PC-9 (cell line): ENCODE measurements at regions not wholly inside any gene's neighbourhood (a gene's known extent, or its start where the extent isn't known, plus 50 kb on each side); places are given as distances from the start of the nearest gene placed in this dataset.

Experiments
- BruUV-seq: library from RNA; stranded (reverse); fragments of 400-500 nt; replicated peaks from 2 replicates; lab custom pipeline; 2021; lab: Mats Ljungman, UMichigan
- CTCF ChIA-PET: fragments of 300-600 bp; sonication (Branson Sonifier 250); formaldehyde crosslinking; loops from one replicate; lab custom pipeline; 2022; ENCODE audit warnings: antibody characterized with exemption; lab: Charles Lee
- POLR2A ChIA-PET: fragments of 300-600 bp; sonication (Branson Sonifier 250); formaldehyde crosslinking; loops from one replicate; lab custom pipeline; 2022; ENCODE audit warnings: antibody characterized with exemption; ENCODE audit not compliant: unreplicated experiment; lab: Charles Lee
- DNase-seq, 2 experiments: peaks; one replicate each; pipeline versions ENCODE4 v3.0.0 to v3.0.0-alpha.2; 2015 to 2022; ENCODE audit warnings: mixed read lengths in 1 of 2
- H2AFZ ChIP-seq: fragments of 200-600 bp; sonication (generic); 2 replicates; pipeline ENCODE4 v1.8.1; 2017; ENCODE audit warnings: antibody characterized with exemption
- H3F3A ChIP-seq: fragments of 200-600 bp; sonication (generic); 2 replicates; pipeline ENCODE4 v1.8.1; 2017; ENCODE audit warnings: antibody characterized with exemption, mild to moderate bottlenecking, low read depth; ENCODE audit not compliant: insufficient read depth
- H3K27ac ChIP-seq: fragments of 200-600 bp; sonication (generic); 2 replicates; pipeline ENCODE4 v1.6.1; 2016; ENCODE audit warnings: mixed run types
- H3K27me3 ChIP-seq: fragments of 200-600 bp; sonication (generic); 2 replicates; pipeline ENCODE4 v1.6.1; 2016; ENCODE audit warnings: low read depth, mixed run types; ENCODE audit not compliant: insufficient read depth
- H3K36me3 ChIP-seq: fragments of 200-600 bp; sonication (generic); 2 replicates; pipeline ENCODE4 v1.6.1; 2016; ENCODE audit warnings: low read depth, mixed run types
- H3K4me1 ChIP-seq: fragments of 200-600 bp; sonication (generic); replicated peaks from 2 replicates; pipeline ENCODE4 v1.6.1; 2016; ENCODE audit warnings: mixed run types; ENCODE audit not compliant: insufficient read depth
- H3K4me2 ChIP-seq: fragments of 200-600 bp; sonication (generic); 2 replicates; pipeline ENCODE4 v1.6.1; 2017; ENCODE audit warnings: mixed run types
- H3K4me3 ChIP-seq: fragments of 200-600 bp; sonication (generic); 2 replicates; pipeline ENCODE4 v1.6.1; 2016; ENCODE audit warnings: mixed run types
- H3K79me2 ChIP-seq: fragments of 200-600 bp; sonication (generic); 2 replicates; pipeline ENCODE4 v1.6.1; 2017; ENCODE audit warnings: low read depth, mixed run types
- H3K9me2 ChIP-seq: fragments of 200-600 bp; sonication (generic); 2 replicates; pipeline ENCODE4 v1.8.1; 2017; ENCODE audit warnings: mild to moderate bottlenecking; ENCODE audit not compliant: insufficient read depth
- H3K9me3 ChIP-seq: fragments of 200-600 bp; sonication (generic); 2 replicates; pipeline ENCODE4 v1.8.1; 2016; ENCODE audit warnings: low read depth; ENCODE audit not compliant: insufficient read depth
- H4K20me1 ChIP-seq: fragments of 200-600 bp; sonication (generic); 2 replicates; pipeline ENCODE4 v1.8.1; 2017; ENCODE audit not compliant: insufficient read depth
- EZH2 ChIP-seq: fragments of 200-600 bp; sonication (generic); IDR thresholded peaks from 2 replicates; pipeline ENCODE4 v1.8.0; 2017; ENCODE audit warnings: antibody characterized with exemption, low read depth
- intact Hi-C: fragments of 100-400 bp; cut with micrococcal nuclease; formaldehyde crosslinking; loops from one replicate; pipeline ENCODE4 v1.10.0; 2022; ENCODE audit not compliant: unreplicated experiment
- TF ChIP-seq, protein P1 (sequence below): fragments of 200-600 bp; sonication (generic); conservative IDR thresholded peaks from 2 replicates; pipeline ENCODE4 v1.6.1; 2017; ENCODE audit warnings: mixed run types, antibody characterized with exemption, mild to moderate bottlenecking, moderate library complexity

DNA sequence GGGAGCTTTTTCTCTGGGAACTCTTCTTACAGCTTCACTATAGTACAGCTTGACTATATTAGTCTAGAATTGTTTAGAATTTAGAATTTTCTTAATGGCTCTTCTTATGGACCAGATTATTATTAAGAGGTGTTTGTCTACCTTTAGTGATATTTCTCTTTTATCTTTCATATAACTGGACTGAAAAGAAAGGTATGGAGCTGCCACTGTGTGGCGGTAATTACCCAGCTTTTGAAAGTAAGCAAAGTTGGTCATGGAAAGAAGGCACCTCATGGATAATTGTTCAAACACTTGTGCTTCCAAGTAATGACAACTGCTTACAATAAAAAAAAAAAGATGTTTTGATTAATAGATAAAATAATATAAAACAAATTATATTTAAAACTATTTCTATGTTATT, 1112.5 kb downstream of the TECRL start:
- CTCF ChIA-PET, result no interaction called here
- DNase-seq, result no peak
- Histone ChIP-seq H3K27me3 (no peaks in the 10 kb centered on the region), H4K20me1 (no peaks in the 10 kb centered on the region), H3F3A (no peaks in the 10 kb centered on the region), H3K4me1 (no peaks in the 10 kb centered on the region), H3K9me2 (no peaks in the 10 kb centered on the region), H3K36me3 (no peaks in the 10 kb centered on the region), H3K4me3 (no peak overlapping the region), H3K9me3 (no peaks in the 10 kb centered on the region), H2AFZ (no peak overlapping the region), H3K79me2 (no peaks in the 10 kb centered on the region), H3K4me2 (no peak overlapping the region), H3K27ac (no peak overlapping the region)
- POLR2A ChIA-PET, result no interaction called here
- TF ChIP-seq, protein P1, sequence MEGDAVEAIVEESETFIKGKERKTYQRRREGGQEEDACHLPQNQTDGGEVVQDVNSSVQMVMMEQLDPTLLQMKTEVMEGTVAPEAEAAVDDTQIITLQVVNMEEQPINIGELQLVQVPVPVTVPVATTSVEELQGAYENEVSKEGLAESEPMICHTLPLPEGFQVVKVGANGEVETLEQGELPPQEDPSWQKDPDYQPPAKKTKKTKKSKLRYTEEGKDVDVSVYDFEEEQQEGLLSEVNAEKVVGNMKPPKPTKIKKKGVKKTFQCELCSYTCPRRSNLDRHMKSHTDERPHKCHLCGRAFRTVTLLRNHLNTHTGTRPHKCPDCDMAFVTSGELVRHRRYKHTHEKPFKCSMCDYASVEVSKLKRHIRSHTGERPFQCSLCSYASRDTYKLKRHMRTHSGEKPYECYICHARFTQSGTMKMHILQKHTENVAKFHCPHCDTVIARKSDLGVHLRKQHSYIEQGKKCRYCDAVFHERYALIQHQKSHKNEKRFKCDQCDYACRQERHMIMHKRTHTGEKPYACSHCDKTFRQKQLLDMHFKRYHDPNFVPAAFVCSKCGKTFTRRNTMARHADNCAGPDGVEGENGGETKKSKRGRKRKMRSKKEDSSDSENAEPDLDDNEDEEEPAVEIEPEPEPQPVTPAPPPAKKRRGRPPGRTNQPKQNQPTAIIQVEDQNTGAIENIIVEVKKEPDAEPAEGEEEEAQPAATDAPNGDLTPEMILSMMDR, result no peak
- TF ChIP-seq EZH2, result no peak
- intact Hi-C loops, result no loop called here
- BruUV-seq, result no TSS peak

DNA sequence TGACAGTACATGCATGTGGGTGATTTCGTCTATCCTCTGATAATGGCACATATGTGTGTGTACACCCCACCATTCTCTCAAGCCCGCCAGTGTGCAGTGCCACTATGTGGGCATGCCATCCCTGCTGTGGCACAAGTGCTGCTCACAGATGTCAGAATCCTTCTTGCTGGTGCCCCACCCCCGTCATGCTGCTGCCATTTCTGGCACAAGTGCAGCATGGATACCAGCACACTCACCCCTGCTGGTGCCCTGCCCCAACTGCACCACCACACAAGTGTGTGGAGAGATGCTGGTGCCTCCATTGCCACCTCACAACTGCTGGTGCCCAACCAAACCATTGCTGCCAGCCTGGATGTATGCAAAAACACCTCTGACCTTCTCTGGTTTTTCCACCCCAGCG, 1133.8 kb downstream of the TECRL start:
- Histone ChIP-seq H3K27me3 (no peaks in the 10 kb centered on the region), H3K9me3 (no peaks in the 10 kb centered on the region), H3K4me2 (no peak overlapping the region), H4K20me1 (no peaks in the 10 kb centered on the region), H3K4me3 (no peak overlapping the region), H3K9me2 (no peaks in the 10 kb centered on the region), H3K79me2 (no peaks in the 10 kb centered on the region), H2AFZ (no peak overlapping the region), H3K36me3 (no peaks in the 10 kb centered on the region), H3K4me1 (no peaks in the 10 kb centered on the region), H3K27ac (no peak overlapping the region), H3F3A (no peaks in the 10 kb centered on the region)
- BruUV-seq, result no TSS peak
- DNase-seq, result no peak
- TF ChIP-seq, protein P1, result no peak
- TF ChIP-seq EZH2, result no peak
- POLR2A ChIA-PET, result no interaction called here
- CTCF ChIA-PET, result no interaction called here
- intact Hi-C loops, result no loop called here

DNA sequence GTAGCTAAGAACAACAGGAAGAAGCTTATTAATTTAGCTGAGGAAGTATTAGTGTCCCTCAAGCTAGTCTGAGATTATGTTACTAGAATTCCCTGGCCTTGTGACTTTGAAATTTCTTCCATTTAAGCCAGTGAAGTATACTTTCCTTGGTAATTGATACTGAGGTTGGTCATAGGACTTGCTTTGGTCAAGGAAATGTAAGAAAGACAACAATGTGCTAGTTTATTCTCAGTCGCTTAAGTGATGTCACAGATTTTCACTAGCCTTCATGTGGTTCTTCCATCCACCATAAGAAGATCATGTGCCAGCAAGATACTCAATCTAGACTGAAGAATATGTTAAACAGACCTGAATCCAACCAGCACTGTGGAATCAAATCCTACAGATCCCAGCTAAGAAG, 1140.1 kb downstream of the TECRL start:
- no peak overlapping the region for H3K27ac ChIP-seq
- H3K27me3 ChIP-seq, result no peaks in the 10 kb centered on the region
- H3K79me2 ChIP-seq, result no peaks in the 10 kb centered on the region
- no peaks in the 10 kb centered on the region for H4K20me1 ChIP-seq
- no peaks in the 10 kb centered on the region for H3K9me2 ChIP-seq
- BruUV-seq, result no TSS peak
- ChIA-PET POLR2A (no interaction called here), CTCF (no interaction called here)
- DNase-seq, result no peak
- no peaks in the 10 kb centered on the region for H3F3A ChIP-seq
- intact Hi-C loops, result no loop called here
- H3K4me3 ChIP-seq, result no peak overlapping the region
- no peak overlapping the region for H3K4me2 ChIP-seq
- H3K4me1 ChIP-seq, result no peaks in the 10 kb centered on the region
- TF ChIP-seq, protein P1, result no peak
- no peak for TF ChIP-seq EZH2
- H3K36me3 ChIP-seq, result no peaks in the 10 kb centered on the region
- H3K9me3 ChIP-seq, result no peaks in the 10 kb centered on the region
- no peak overlapping the region for H2AFZ ChIP-seq
